Esophagus muscularis mucosa (tissue), 3 donors: ENCODE measurements at regions not wholly inside any gene's neighbourhood (a gene's known extent, or its start where the extent isn't known, plus 50 kb on each side); places are given as distances from the start of the nearest gene placed in this dataset.

Experiments
- EP300 ChIP-seq: sonication (generic); formaldehyde crosslinking; IDR thresholded peaks from one replicate; pipeline ENCODE4 v1.6.1; 2017; ENCODE audit warnings: antibody characterized with exemption
- TF ChIP-seq, protein P1 (sequence below), 3 experiments: fragments of 200-600 bp in 2 of 3; fragments of 450-650 bp in 1 of 3; sonication (generic) in 2 of 3; IDR thresholded peaks; one replicate each; pipeline ENCODE4 v1.5.1; 2017 to 2019; ENCODE audit warnings: antibody characterized with exemption in 3 of 3, mild to moderate bottlenecking in 2 of 3, moderate library complexity in 1 of 3

DNA sequence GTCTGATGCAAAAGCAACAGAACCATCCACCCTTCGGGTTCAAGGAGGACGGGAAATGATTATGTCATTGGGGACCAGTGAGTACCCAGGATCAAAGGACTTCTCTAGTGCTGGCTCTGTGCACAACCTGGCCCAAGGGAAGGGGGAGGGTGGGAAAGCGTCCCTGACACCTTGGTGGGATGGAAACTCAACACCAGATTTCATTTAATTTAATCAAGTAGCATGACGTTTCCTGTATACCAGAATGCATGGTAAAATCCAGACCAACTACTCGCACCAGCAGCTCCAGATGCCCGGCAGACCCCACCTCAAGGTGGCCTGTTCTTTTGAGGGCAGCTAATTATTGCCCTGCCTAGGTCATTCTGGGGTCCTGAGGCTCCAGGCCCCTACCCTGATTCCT lies 385.1 kb downstream of the CADM1 start:
- no peak for TF ChIP-seq EP300
- TF ChIP-seq, protein P1, sequence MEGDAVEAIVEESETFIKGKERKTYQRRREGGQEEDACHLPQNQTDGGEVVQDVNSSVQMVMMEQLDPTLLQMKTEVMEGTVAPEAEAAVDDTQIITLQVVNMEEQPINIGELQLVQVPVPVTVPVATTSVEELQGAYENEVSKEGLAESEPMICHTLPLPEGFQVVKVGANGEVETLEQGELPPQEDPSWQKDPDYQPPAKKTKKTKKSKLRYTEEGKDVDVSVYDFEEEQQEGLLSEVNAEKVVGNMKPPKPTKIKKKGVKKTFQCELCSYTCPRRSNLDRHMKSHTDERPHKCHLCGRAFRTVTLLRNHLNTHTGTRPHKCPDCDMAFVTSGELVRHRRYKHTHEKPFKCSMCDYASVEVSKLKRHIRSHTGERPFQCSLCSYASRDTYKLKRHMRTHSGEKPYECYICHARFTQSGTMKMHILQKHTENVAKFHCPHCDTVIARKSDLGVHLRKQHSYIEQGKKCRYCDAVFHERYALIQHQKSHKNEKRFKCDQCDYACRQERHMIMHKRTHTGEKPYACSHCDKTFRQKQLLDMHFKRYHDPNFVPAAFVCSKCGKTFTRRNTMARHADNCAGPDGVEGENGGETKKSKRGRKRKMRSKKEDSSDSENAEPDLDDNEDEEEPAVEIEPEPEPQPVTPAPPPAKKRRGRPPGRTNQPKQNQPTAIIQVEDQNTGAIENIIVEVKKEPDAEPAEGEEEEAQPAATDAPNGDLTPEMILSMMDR (IDR thresholded peaks at IDR 0.05): no peak
